ENCODE measurements at regions not wholly inside any gene's neighbourhood (a gene's known extent, or its start where the extent isn't known, plus 50 kb on each side); places are given as distances from the start of the nearest gene placed in this dataset.

GRCh38 chr1:234969581-234970400, 158.8 kb downstream of the TOMM20 start:
- Histone ChIP-seq H3K4me1 (ENCODE audit: control insufficient read depth, insufficient read depth, low read length) (peaks cover 35% of the 10 kb centered on the region), H3K4me3 (ENCODE audit: low read depth, low read length) (no peak overlapping the region), H3K9me3 (ENCODE audit: control insufficient read depth, insufficient read depth, low read depth, low read length) (no peaks in the 10 kb centered on the region), H3K36me3 (ENCODE audit: control insufficient read depth in 2 of 2, insufficient read depth in 1 of 2, low read length in 2 of 2) (no peaks in the 10 kb centered on the region), H3K27ac (ENCODE audit: extremely low read depth, low read depth, low read length) (peak overlapping the region; percentile 33; the same call in 1 of the 2 replicates)
- ChIA-PET POLR2A (interaction anchor here (1.0 kb wide), 1 partner anchor 357 kb away, joined by 4 read pairs; no protein-coding TSS in a partner anchor), CTCF (interaction anchor here (0.5 to 1.0 kb wide), 3 partner anchors 14 to 471 kb away, joined by 3 to 5 read pairs (median 4); no protein-coding TSS in a partner anchor)
- TF ChIP-seq ZXDB (tag by site-specific recombination; IDR thresholded peaks at IDR 0.05) (peak; percentile 63; the same call in 1 of the 2 replicates), ZBTB44 (tag by site-specific recombination; IDR thresholded peaks at IDR 0.05) (peak; percentile 88), ZNF114 (tag by site-specific recombination; IDR thresholded peaks at IDR 0.05) (no peak), BCL11A (tag by site-specific recombination; IDR thresholded peaks at IDR 0.05; ENCODE audit: low read depth) (no peak), FEZF1 (tag by site-specific recombination; IDR thresholded peaks at IDR 0.05) (peak; percentile 81), PRDM4 (tag by site-specific recombination; IDR thresholded peaks at IDR 0.05) (no peak), ZNF23 (tag by site-specific recombination; IDR thresholded peaks at IDR 0.05; ENCODE audit: borderline replicate concordance) (no peak), ZBTB7A (tag by site-specific recombination; IDR thresholded peaks at IDR 0.05; ENCODE audit: low read depth) (no peak; the same call in 1 of the 2 replicates), SALL2 (tag by site-specific recombination; IDR thresholded peaks at IDR 0.05; ENCODE audit: borderline replicate concordance) (no peak), SP3 (tag by site-specific recombination; IDR thresholded peaks at IDR 0.05) (peak; percentile 42), ZNF280D (tag by site-specific recombination; IDR thresholded peaks at IDR 0.05) (0 out of 2 replicates have a peak, but pooled peaks have one; percentile 6), ZNF394 (tag by site-specific recombination; IDR thresholded peaks at IDR 0.05; ENCODE audit: borderline replicate concordance) (0 out of 2 replicates have a peak, but pooled peaks have one; percentile 21), ZIC2 (tag by site-specific recombination; IDR thresholded peaks at IDR 0.05) (peak; percentile 80), CTCF (tag by site-specific recombination; IDR thresholded peaks at IDR 0.05) (0 out of 2 replicates have a peak, but pooled peaks have one; percentile 11), HOXC10 (CRISPR knock-in tag; IDR thresholded peaks at IDR 0.05) (no peak)
- TF ChIP-seq, protein P1, sequence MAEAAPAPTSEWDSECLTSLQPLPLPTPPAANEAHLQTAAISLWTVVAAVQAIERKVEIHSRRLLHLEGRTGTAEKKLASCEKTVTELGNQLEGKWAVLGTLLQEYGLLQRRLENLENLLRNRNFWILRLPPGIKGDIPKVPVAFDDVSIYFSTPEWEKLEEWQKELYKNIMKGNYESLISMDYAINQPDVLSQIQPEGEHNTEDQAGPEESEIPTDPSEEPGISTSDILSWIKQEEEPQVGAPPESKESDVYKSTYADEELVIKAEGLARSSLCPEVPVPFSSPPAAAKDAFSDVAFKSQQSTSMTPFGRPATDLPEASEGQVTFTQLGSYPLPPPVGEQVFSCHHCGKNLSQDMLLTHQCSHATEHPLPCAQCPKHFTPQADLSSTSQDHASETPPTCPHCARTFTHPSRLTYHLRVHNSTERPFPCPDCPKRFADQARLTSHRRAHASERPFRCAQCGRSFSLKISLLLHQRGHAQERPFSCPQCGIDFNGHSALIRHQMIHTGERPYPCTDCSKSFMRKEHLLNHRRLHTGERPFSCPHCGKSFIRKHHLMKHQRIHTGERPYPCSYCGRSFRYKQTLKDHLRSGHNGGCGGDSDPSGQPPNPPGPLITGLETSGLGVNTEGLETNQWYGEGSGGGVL (tag by site-specific recombination; IDR thresholded peaks at IDR 0.05), result no peak
- TF ChIP-seq, protein P2, sequence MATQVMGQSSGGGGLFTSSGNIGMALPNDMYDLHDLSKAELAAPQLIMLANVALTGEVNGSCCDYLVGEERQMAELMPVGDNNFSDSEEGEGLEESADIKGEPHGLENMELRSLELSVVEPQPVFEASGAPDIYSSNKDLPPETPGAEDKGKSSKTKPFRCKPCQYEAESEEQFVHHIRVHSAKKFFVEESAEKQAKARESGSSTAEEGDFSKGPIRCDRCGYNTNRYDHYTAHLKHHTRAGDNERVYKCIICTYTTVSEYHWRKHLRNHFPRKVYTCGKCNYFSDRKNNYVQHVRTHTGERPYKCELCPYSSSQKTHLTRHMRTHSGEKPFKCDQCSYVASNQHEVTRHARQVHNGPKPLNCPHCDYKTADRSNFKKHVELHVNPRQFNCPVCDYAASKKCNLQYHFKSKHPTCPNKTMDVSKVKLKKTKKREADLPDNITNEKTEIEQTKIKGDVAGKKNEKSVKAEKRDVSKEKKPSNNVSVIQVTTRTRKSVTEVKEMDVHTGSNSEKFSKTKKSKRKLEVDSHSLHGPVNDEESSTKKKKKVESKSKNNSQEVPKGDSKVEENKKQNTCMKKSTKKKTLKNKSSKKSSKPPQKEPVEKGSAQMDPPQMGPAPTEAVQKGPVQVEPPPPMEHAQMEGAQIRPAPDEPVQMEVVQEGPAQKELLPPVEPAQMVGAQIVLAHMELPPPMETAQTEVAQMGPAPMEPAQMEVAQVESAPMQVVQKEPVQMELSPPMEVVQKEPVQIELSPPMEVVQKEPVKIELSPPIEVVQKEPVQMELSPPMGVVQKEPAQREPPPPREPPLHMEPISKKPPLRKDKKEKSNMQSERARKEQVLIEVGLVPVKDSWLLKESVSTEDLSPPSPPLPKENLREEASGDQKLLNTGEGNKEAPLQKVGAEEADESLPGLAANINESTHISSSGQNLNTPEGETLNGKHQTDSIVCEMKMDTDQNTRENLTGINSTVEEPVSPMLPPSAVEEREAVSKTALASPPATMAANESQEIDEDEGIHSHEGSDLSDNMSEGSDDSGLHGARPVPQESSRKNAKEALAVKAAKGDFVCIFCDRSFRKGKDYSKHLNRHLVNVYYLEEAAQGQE (tag by site-specific recombination; IDR thresholded peaks at IDR 0.05), result no peak
- TF ChIP-seq, protein P3, sequence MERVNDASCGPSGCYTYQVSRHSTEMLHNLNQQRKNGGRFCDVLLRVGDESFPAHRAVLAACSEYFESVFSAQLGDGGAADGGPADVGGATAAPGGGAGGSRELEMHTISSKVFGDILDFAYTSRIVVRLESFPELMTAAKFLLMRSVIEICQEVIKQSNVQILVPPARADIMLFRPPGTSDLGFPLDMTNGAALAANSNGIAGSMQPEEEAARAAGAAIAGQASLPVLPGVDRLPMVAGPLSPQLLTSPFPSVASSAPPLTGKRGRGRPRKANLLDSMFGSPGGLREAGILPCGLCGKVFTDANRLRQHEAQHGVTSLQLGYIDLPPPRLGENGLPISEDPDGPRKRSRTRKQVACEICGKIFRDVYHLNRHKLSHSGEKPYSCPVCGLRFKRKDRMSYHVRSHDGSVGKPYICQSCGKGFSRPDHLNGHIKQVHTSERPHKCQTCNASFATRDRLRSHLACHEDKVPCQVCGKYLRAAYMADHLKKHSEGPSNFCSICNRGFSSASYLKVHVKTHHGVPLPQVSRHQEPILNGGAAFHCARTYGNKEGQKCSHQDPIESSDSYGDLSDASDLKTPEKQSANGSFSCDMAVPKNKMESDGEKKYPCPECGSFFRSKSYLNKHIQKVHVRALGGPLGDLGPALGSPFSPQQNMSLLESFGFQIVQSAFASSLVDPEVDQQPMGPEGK (tag by site-specific recombination; IDR thresholded peaks at IDR 0.05), result peak; percentile 89

All from HEK293 (cell line).